Activated CD4-positive, CD25-positive, alpha-beta regulatory T cell (primary cell): ENCODE measurements at regions not wholly inside any gene's neighbourhood (a gene's known extent, or its start where the extent isn't known, plus 50 kb on each side); places are given as distances from the start of the nearest gene placed in this dataset.
A peak's percentile ranks its signal among the peaks of the same experiment; 100 is the strongest.

Source experiments
- DNase-seq, 4 experiments: peaks; one replicate each; lab custom pipeline; 2025; lab: John Stamatoyannopoulos, UW

DNA sequence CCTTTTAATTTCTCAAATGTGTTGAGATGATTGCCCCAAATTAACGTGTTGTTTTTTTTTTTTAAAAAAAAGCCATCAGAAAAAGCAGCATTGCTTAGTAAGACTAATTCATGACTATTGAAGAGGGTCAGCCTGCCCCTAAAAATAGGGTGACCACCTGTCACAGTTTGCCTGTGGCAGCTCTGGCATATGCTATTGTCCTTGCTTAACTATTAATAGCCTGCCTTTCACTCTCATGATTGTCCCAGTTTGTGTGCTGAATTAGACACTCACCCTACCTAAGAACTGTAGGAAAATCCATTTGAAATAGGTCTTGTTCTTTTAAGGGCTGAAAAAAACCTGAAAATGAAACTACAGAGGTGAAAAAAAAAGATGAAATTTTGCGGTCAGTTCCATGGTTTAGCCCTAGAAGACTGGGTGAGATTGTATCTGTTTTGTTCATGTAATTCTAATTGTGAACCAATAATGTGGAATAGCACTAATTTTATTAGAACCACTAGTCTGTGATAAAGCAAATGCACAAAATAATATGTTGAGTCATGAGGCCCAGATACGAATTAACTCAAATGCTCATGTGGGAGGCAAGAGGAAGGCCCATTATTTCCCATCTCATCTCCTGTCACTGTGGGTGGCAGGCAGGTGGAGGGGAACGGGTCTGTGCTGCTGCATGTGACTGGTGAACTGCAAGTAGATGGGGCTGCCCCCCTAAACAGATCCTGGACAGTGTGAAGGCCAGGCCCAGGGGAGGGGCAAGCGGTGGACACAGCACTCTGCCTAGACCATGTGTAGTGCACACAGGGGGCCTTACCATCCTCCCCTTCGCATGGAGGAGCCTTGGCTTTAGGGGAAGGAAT is 265.4 kb upstream of the NFE2L3 start:
- no peak for DNase-seq

- no peak for DNase-seq
Observed at GRCh38 chr7:25887266-25887665, 264.7 kb upstream of the NFE2L3 start.

GRCh38 chr7:25887795-25888559 is 264.0 kb upstream of the NFE2L3 start:
- DNase-seq, result no peak

GRCh38 chr7:25889765-25890164 is 262.2 kb upstream of the NFE2L3 start:
- DNase-seq, result no peak

- DNase-seq, result no peak
Observed at GRCh38 chr7:25891591-25891990, 260.4 kb upstream of the NFE2L3 start.

- DNase-seq, result no peak
Observed at GRCh38 chr7:25893436-25893835, 258.6 kb upstream of the NFE2L3 start.

DNA sequence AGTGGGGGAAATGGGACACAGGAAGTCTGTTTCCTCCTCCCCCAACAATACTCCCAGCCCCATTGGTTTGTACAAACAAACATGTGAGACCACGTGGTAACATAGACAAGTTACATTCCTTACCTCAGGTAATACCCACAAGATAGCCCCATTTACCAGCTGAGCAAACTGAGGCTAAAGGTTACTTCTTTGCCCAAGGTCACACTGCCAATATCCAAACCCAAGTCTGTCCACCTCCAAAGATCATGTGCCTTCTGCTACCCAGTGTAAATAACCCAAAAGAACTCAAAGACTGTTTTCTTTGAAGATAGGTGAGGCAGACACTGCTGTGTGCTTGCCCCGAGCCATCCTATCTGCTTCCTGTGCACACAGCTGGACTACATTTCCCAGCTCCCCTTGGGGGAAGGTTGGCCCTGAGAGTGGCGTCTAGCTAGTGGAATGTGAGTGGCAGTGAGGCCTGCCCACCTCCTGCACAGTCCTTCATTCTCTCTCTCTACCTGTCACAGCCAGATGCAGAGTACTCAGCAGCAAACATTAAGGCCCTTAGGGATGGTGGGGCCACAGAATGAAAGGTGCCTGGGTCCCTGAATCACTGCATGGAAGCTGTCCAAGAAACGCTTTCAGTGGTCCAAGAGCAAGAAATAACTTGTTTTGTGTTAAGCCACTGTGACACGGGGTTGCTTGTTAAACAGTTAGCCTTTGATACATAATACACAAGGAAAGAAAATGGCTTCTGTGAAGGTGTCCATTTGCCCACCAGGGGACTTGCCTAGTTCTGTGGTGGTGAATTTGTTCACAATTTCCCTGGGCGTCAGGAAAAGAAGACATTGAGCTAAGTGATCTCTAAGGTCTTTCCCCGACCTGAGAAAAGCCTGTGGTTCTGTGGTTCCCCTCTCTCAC is 257.7 kb upstream of the NFE2L3 start:
- no peak for DNase-seq

GRCh38 chr7:25894902-25895791 is 256.9 kb upstream of the NFE2L3 start:
- peak; percentile 13 to 39 (median 20) for DNase-seq

DNA sequence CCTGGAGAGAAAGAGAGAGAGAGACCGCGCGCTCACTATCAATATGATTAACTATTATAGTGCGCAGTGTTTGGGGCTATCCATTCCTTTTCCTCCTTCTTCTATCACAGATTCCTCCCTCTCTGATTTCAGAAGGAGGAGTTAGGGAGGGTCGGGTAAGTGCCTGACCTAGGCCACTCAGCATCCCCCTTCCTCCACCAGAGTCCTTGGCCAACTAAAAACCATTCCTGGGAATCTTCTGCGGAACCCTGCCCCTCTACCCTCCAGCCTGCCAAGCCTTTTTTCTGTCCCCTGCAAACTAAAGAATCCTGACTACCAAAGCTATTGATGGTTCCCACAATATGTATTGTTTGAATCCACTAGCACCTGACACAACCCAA is 256.2 kb upstream of the NFE2L3 start:
- no peak for DNase-seq

- DNase-seq, result no peak
Observed at GRCh38 chr7:25897261-25897782, 254.7 kb upstream of the NFE2L3 start.

DNA sequence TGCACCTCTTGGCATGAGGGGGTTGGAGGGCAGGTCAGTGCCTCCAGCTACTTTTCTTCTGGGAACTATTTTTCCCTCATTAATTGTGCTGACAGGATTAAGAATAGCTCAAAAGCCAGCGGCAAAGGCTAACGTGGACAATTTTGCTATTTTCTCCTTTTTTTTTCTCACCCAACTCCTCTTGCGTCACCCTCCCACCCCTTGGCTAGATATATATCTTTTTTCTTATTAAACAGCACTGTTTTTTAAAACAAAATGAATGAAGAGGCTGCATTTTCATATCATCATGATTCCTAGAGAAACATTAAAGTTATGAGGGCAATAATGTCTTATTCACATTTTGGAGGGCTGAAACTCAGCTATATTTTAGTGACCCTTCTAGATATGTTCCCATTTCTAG is 251.8 kb upstream of the NFE2L3 start:
- DNase-seq, result no peak

DNA sequence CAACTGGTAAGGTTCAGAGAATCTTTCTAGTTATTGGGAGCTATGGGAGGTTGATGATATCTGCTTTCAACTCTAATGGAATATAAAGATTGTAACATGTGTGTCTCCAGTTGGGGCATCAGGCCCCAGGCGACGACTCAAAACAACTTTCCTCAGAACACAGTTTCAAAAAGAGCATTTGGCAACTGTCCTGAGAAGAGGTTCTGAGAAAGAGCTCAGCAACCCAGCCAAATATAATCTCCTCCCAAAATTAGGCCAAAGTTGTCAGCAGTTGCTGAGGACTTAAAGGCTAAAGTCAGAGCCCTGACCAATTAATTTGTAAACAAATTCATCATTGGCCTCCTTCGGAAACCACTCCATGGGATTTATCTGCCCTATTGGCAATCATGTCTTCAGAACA is 251.1 kb upstream of the NFE2L3 start:
- DNase-seq, result no peak

GRCh38 chr7:25901658-25902057 is 250.3 kb upstream of the NFE2L3 start:
- DNase-seq, result no peak

DNA sequence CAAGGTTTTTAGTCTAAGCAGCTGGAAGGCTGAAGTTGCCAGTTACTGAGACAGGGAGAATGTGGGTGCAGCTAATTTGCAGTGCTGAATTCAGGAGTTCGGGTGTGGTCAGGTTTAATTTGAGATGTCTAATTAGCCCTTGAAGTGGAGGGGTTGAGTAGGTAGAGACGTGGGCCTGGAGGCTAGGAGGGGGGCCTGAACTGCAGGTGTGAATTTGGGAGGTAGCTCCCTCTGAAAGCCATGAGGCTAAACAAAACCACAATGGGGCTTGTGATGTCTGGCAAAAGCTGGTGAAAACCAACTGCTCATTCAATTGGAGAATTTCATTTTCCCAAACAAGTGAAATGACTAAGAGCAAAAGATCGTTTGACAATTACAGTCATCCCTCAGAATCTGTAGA is 246.0 kb upstream of the NFE2L3 start:
- DNase-seq, result no peak

DNA sequence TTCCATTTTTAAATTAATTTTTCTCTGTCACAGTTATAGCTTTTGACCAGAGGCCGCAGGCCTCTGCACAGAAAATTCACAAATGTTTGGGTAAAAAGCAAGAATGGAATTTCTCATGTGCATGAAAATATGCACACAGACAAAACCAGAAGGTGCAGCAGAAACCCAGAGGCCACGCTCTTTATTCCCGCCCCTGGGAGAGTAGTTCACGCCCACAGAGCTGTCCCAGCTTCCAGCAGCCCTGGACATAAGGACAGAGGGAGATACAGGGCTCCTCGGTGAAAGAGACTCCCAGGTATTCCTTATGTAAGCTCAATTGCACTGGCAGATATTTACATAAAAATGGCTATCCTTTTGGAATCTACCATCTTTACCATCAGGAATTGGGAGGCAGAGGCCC is 245.2 kb upstream of the NFE2L3 start:
- DNase-seq, result no peak

DNA sequence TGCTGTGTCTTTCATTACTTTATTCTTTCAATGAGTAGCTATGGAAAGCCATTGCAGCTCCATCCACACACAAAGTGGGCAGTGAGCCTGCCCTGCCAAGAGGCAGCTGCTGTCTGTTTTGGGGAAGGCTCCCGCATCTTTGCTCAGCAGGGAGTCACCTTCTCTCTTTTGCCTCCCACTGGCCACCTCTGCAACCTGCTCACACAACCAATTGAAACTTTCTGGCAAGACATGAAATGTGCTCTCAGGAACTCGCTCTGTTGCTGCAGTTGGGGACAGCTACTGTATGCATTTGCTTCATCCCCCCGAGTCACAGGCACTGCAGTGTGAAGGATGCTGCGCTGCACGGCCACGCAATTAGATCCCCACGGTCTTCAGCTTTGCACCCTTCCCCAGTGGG is 244.8 kb upstream of the NFE2L3 start:
- no peak for DNase-seq

GRCh38 chr7:25907731-25908130 is 244.3 kb upstream of the NFE2L3 start:
- no peak for DNase-seq

GRCh38 chr7:25908154-25908949 is 243.6 kb upstream of the NFE2L3 start:
- no peak for DNase-seq

GRCh38 chr7:25911738-25912607 is 240.0 kb upstream of the NFE2L3 start:
- DNase-seq, result no peak
